ENCODE measurements at regions not wholly inside any gene's neighbourhood (a gene's known extent, or its start where the extent isn't known, plus 50 kb on each side); places are given as distances from the start of the nearest gene placed in this dataset.

DNA sequence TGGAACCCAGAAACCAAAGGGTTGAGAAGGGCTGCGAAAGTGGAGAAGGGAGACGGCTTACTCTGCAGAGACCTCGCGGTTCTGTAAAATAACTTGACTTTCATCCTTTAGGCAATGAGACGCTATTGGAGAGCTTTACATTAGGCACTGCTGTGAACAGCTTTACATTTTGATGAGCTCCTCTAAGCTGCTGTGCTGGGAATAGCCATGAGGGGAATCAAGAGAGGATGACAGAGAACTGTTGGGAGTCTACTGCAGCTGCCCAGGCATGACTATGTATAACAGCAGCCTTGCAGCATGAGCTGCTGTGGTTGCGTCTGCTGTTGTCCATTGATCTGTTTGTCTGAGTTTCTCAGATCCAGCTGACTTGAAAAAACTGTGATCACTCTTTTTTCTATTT is 310.8 kb upstream of the MAP2 start:
- Histone ChIP-seq H3K27me3 (ENCODE audit: low read length) (no peaks in the 10 kb centered on the region), H3K4me2 (ENCODE audit: low read length) (no peak overlapping the region), H3K4me3 (ENCODE audit: low read length) (no peak overlapping the region), H3K27ac (ENCODE audit: low read length) (no peak overlapping the region), H3K9me3 (ENCODE audit: low read length) (no peaks in the 10 kb centered on the region), H3K4me1 (ENCODE audit: insufficient read depth, low read length) (no peaks in the 10 kb centered on the region), H3K9ac (ENCODE audit: low read length) (no peak overlapping the region), H2AFZ (ENCODE audit: low read length) (no peak overlapping the region), H3K9me2 (replicated peaks; ENCODE audit: low read length) (no peaks in the 10 kb centered on the region), H3K36me3 (ENCODE audit: low read depth, low read length) (no peaks in the 10 kb centered on the region), H4K20me1 (ENCODE audit: low read length) (no peaks in the 10 kb centered on the region), H3K79me2 (ENCODE audit: low read length) (no peaks in the 10 kb centered on the region), H3F3A (ENCODE audit: low read length, unreplicated experiment) (no peaks in the 10 kb centered on the region)
- no peak for TF ChIP-seq EZH2phosphoT487 (IDR thresholded peaks at IDR 0.05; ENCODE audit: borderline replicate concordance, low read length)
- TF ChIP-seq CTCF (conservative IDR thresholded peaks at IDR 0.05; ENCODE audit: low read depth, low read length): no peak
- TF ChIP-seq EZH2 (IDR thresholded peaks at IDR 0.05; ENCODE audit: low read length, unreplicated experiment): no peak
- intact Hi-C loops (cut with micrococcal nuclease): no loop called here
- ChIA-PET CTCF (no interaction called here), POLR2A (ENCODE audit: unreplicated experiment) (no interaction called here)
- no peak for ATAC-seq
- DNase-seq: no peak
- BruUV-seq (replicated peaks): no TSS peak

DNA sequence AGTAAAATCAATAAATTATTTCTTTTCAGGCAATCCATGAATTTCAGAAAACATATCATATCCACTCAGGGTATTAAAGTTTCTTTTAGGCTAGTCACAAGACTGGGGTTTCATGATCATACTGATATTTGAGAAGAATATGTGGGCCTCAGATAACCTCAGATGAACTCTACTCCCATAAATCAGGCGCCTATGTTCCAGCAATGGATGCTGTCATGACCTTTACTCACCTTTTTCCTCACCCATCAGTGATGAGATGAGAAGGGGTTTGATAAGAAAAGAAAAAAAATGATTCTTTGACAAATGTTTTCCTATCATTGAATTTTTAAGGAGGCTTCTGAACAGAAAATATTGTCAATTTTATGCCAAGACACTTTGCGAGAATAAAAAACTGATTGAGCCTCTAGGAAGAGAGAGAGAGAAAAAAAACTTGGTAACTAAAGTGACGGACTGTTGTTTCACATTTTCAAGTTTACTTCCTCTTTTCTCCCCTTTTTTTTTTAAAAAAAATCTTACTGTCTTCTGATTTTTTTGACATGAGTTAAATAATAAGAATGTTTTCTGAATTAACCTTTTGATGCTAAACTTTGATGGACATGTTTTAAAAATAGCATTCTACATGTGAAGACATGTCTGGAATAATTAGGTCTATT is 309.1 kb upstream of the MAP2 start:
- H3F3A ChIP-seq (ENCODE audit: low read length, unreplicated experiment): no peaks in the 10 kb centered on the region
- ATAC-seq (no peak), DNase-seq (no peak)
- no peaks in the 10 kb centered on the region for H3K9me2 ChIP-seq (replicated peaks; ENCODE audit: low read length)
- H2AFZ ChIP-seq (ENCODE audit: low read length): no peak overlapping the region
- H3K27ac ChIP-seq (ENCODE audit: low read length): no peak overlapping the region
- CTCF ChIA-PET: no interaction called here
- no TSS peak for BruUV-seq (replicated peaks)
- no peak for TF ChIP-seq EZH2 (IDR thresholded peaks at IDR 0.05; ENCODE audit: low read length, unreplicated experiment)
- TF ChIP-seq EZH2phosphoT487 (IDR thresholded peaks at IDR 0.05; ENCODE audit: borderline replicate concordance, low read length): no peak
- no peak for TF ChIP-seq CTCF (conservative IDR thresholded peaks at IDR 0.05; ENCODE audit: low read depth, low read length)
- H3K79me2 ChIP-seq (ENCODE audit: low read length): no peaks in the 10 kb centered on the region
- POLR2A ChIA-PET (ENCODE audit: unreplicated experiment): no interaction called here
- H3K9ac ChIP-seq (ENCODE audit: low read length): no peak overlapping the region
- no peaks in the 10 kb centered on the region for H3K9me3 ChIP-seq (ENCODE audit: low read length)
- H3K4me3 ChIP-seq (ENCODE audit: low read length): no peak overlapping the region
- no peaks in the 10 kb centered on the region for H3K36me3 ChIP-seq (ENCODE audit: low read depth, low read length)
- intact Hi-C loops (cut with micrococcal nuclease): no loop called here
- H3K4me2 ChIP-seq (ENCODE audit: low read length): no peak overlapping the region
- no peaks in the 10 kb centered on the region for H4K20me1 ChIP-seq (ENCODE audit: low read length)
- H3K27me3 ChIP-seq (ENCODE audit: low read length): no peaks in the 10 kb centered on the region
- no peaks in the 10 kb centered on the region for H3K4me1 ChIP-seq (ENCODE audit: insufficient read depth, low read length)

- no peak overlapping the region for H3K9ac ChIP-seq (ENCODE audit: low read length)
- H3K4me1 ChIP-seq (ENCODE audit: insufficient read depth, low read length): no peaks in the 10 kb centered on the region
- no peak overlapping the region for H3K4me3 ChIP-seq (ENCODE audit: low read length)
- H3K36me3 ChIP-seq (ENCODE audit: low read depth, low read length): no peaks in the 10 kb centered on the region
- no peak overlapping the region for H3K27ac ChIP-seq (ENCODE audit: low read length)
- no peaks in the 10 kb centered on the region for H3K79me2 ChIP-seq (ENCODE audit: low read length)
- no peaks in the 10 kb centered on the region for H4K20me1 ChIP-seq (ENCODE audit: low read length)
- ChIA-PET POLR2A (ENCODE audit: unreplicated experiment) (no interaction called here), CTCF (no interaction called here)
- no peaks in the 10 kb centered on the region for H3K27me3 ChIP-seq (ENCODE audit: low read length)
- TF ChIP-seq EZH2 (IDR thresholded peaks at IDR 0.05; ENCODE audit: low read length, unreplicated experiment) (no peak), EZH2phosphoT487 (IDR thresholded peaks at IDR 0.05; ENCODE audit: borderline replicate concordance, low read length) (no peak), CTCF (conservative IDR thresholded peaks at IDR 0.05; ENCODE audit: low read depth, low read length) (no peak)
- intact Hi-C loops (cut with micrococcal nuclease): no loop called here
- no TSS peak for BruUV-seq (replicated peaks)
- DNase-seq (no peak), ATAC-seq (no peak)
- H3K9me2 ChIP-seq (replicated peaks; ENCODE audit: low read length): no peaks in the 10 kb centered on the region
- no peak overlapping the region for H2AFZ ChIP-seq (ENCODE audit: low read length)
- H3K4me2 ChIP-seq (ENCODE audit: low read length): no peak overlapping the region
- H3K9me3 ChIP-seq (ENCODE audit: low read length): no peaks in the 10 kb centered on the region
- no peaks in the 10 kb centered on the region for H3F3A ChIP-seq (ENCODE audit: low read length, unreplicated experiment)
These were observed 302.2 kb upstream of the MAP2 start for GRCh38 chr2:209121691-209122090.

Measured in PC-3 (cell line).